Mesendoderm (in vitro differentiated cells): ENCODE measurements at regions not wholly inside any gene's neighbourhood (a gene's known extent, or its start where the extent isn't known, plus 50 kb on each side); places are given as distances from the start of the nearest gene placed in this dataset.
"Not testable (repeated sequence)": the region's sequence is repeated elsewhere in the genome, so short reads cannot be mapped to it uniquely, and the experiment has no call there.

Source experiments
- DNase-seq: peaks from one replicate; pipeline ENCODE4 v3.0.0; 2013
- H2AK5ac ChIP-seq: 2 replicates; pipeline ENCODE4 v1.6.1; 2013; ENCODE audit warnings: low read length, inconsistent platforms
- H2BK120ac ChIP-seq: 2 replicates; pipeline ENCODE4 v1.6.1; 2013; ENCODE audit warnings: low read depth, mild to moderate bottlenecking, low read length, moderate library complexity, mixed read lengths
- H2BK15ac ChIP-seq: replicated peaks from 2 replicates; pipeline ENCODE4 v1.6.1; 2013; ENCODE audit warnings: low read depth, mild to moderate bottlenecking, moderate library complexity
- H2BK5ac ChIP-seq: 2 replicates; pipeline ENCODE4 v1.6.1; 2013; ENCODE audit warnings: low read length, inconsistent platforms
- H3K18ac ChIP-seq: 2 replicates; pipeline ENCODE4 v1.6.1; 2013; ENCODE audit warnings: mild to moderate bottlenecking, low read length, mixed read lengths
- H3K23ac ChIP-seq: one replicate; pipeline ENCODE4 v1.6.1; 2013; ENCODE audit warnings: low read length
- H3K27ac ChIP-seq: 2 replicates; pipeline ENCODE4 v1.5.1; 2013; ENCODE audit warnings: low read depth, mild to moderate bottlenecking, inconsistent platforms, low read length, moderate library complexity
- H3K27me3 ChIP-seq: 2 replicates; pipeline ENCODE4 v1.6.1; 2013; ENCODE audit warnings: low read length, control low read depth, mild to moderate bottlenecking, inconsistent platforms; ENCODE audit not compliant: insufficient read depth, poor library complexity
- H3K36me3 ChIP-seq: 2 replicates; pipeline ENCODE4 v1.6.1; 2013; ENCODE audit warnings: low read length, inconsistent platforms; ENCODE audit not compliant: control insufficient read depth, insufficient read depth
- H3K4ac ChIP-seq: one replicate; pipeline ENCODE4 v1.6.1; 2013; ENCODE audit warnings: low read depth, mild to moderate bottlenecking, low read length, moderate library complexity
- H3K4me1 ChIP-seq: 2 replicates; pipeline ENCODE4 v1.6.1; 2013; ENCODE audit warnings: low read depth, low read length, inconsistent platforms; ENCODE audit not compliant: control insufficient read depth
- H3K4me2 ChIP-seq: 2 replicates; pipeline ENCODE4 v1.6.1; 2013; ENCODE audit warnings: low read length
- H3K4me3 ChIP-seq: 2 replicates; pipeline ENCODE4 v1.5.1; 2013; ENCODE audit warnings: mild to moderate bottlenecking, low read length
- H3K56ac ChIP-seq: one replicate; pipeline ENCODE4 v1.6.1; 2013; ENCODE audit warnings: low read length
- H3K79me1 ChIP-seq: 2 replicates; pipeline ENCODE4 v1.6.1; 2013; ENCODE audit warnings: low read length, inconsistent platforms
- H3K79me2 ChIP-seq: 2 replicates; pipeline ENCODE4 v1.6.1; 2013; ENCODE audit warnings: mild to moderate bottlenecking, low read length; ENCODE audit not compliant: control insufficient read depth, insufficient read depth
- H3K9ac ChIP-seq: 2 replicates; pipeline ENCODE4 v1.6.1; 2013; ENCODE audit warnings: low read length, inconsistent platforms
- H4K5ac ChIP-seq: one replicate; pipeline ENCODE4 v1.6.1; 2013; ENCODE audit warnings: low read length
- H4K8ac ChIP-seq: one replicate; pipeline ENCODE4 v1.6.1; 2013; ENCODE audit warnings: low read depth, mild to moderate bottlenecking, control low read depth, low read length, moderate library complexity
- WGBS: extraction: QIAGEN DNeasy Blood & Tissue Kit; methylation state at CpG from one replicate; pipeline ENCODE4 v1.1.7; 2013; ENCODE audit warnings: low lambda C conversion rate, missing lambda C conversion rate; ENCODE audit not compliant: insufficient coverage; ENCODE audit errors: extremely low coverage; 5-methylcytosine and 5-hydroxymethylcytosine counted together

GRCh38 chr6:71672876-71673275, 213.5 kb upstream of the RIMS1 start:
- Histone ChIP-seq H3K27me3 (no peaks in the 10 kb centered on the region), H3K79me1 (no peaks in the 10 kb centered on the region), H3K4ac (no peak overlapping the region), H4K8ac (no peak overlapping the region), H3K18ac (no peak overlapping the region), H2AK5ac (no peak overlapping the region), H3K56ac (no peak overlapping the region), H3K9ac (no peak overlapping the region), H3K4me2 (no peak overlapping the region), H3K4me3 (no peak overlapping the region), H3K36me3 (no peaks in the 10 kb centered on the region), H2BK5ac (no peak overlapping the region), H2BK15ac (no peak overlapping the region), H4K5ac (no peak overlapping the region), H2BK120ac (no peak overlapping the region), H3K23ac (no peak overlapping the region), H3K4me1 (peaks cover 7% of the 10 kb centered on the region), H3K79me2 (no peaks in the 10 kb centered on the region), H3K27ac (no peak overlapping the region)
- DNase-seq, result no peak
- no CpG with 5 or more reads among the region's 2 CpGs for WGBS

GRCh38 chr6:71675386-71675785, 211.0 kb upstream of the RIMS1 start:
- H4K5ac ChIP-seq, result no peak overlapping the region
- H3K79me1 ChIP-seq, result no peaks in the 10 kb centered on the region
- H2BK15ac ChIP-seq, result no peak overlapping the region
- peaks cover 7% of the 10 kb centered on the region for H3K4me1 ChIP-seq
- DNase-seq, result peak; percentile 71
- no peak overlapping the region for H3K23ac ChIP-seq
- H4K8ac ChIP-seq, result no peak overlapping the region
- no peak overlapping the region for H3K4me3 ChIP-seq
- H3K56ac ChIP-seq, result no peak overlapping the region
- H3K4ac ChIP-seq, result no peak overlapping the region
- H3K79me2 ChIP-seq, result no peaks in the 10 kb centered on the region
- no peak overlapping the region for H3K4me2 ChIP-seq
- no CpG with 5 or more reads among the region's 1 CpG for WGBS
- no peaks in the 10 kb centered on the region for H3K27me3 ChIP-seq
- no peak overlapping the region for H3K27ac ChIP-seq
- H2BK120ac ChIP-seq, result no peak overlapping the region
- H3K9ac ChIP-seq, result no peak overlapping the region
- H3K18ac ChIP-seq, result no peak overlapping the region
- no peak overlapping the region for H2BK5ac ChIP-seq
- no peak overlapping the region for H2AK5ac ChIP-seq
- H3K36me3 ChIP-seq, result no peaks in the 10 kb centered on the region

GRCh38 chr6:71676298-71676697, 210.1 kb upstream of the RIMS1 start:
- peak overlapping the region; percentile 8 for H3K27ac ChIP-seq
- peak overlapping the region; percentile 22 for H3K56ac ChIP-seq
- H3K4ac ChIP-seq, result no peak overlapping the region
- no peak overlapping the region for H3K23ac ChIP-seq
- no peak overlapping the region for H2AK5ac ChIP-seq
- H2BK15ac ChIP-seq, result peak overlapping the region; percentile 78
- H3K4me2 ChIP-seq, result no peak overlapping the region
- no peaks in the 10 kb centered on the region for H3K79me1 ChIP-seq
- H3K18ac ChIP-seq, result no peak overlapping the region
- H4K5ac ChIP-seq, result no peak overlapping the region
- no peak overlapping the region for H4K8ac ChIP-seq
- DNase-seq, result peak; percentile 27
- H2BK120ac ChIP-seq, result no peak overlapping the region
- H3K4me3 ChIP-seq, result no peak overlapping the region
- H3K4me1 ChIP-seq, result peaks cover 7% of the 10 kb centered on the region
- H3K36me3 ChIP-seq, result no peaks in the 10 kb centered on the region
- no peaks in the 10 kb centered on the region for H3K27me3 ChIP-seq
- H3K9ac ChIP-seq, result no peak overlapping the region
- H2BK5ac ChIP-seq, result peak overlapping the region; percentile 20
- H3K79me2 ChIP-seq, result no peaks in the 10 kb centered on the region

- Histone ChIP-seq H2BK15ac (no peak overlapping the region), H3K79me1 (no peaks in the 10 kb centered on the region), H3K79me2 (no peaks in the 10 kb centered on the region), H4K5ac (no peak overlapping the region), H3K27ac (no peak overlapping the region), H3K9ac (no peak overlapping the region), H3K4me3 (no peak overlapping the region), H3K23ac (no peak overlapping the region), H3K4ac (no peak overlapping the region), H3K56ac (no peak overlapping the region), H4K8ac (no peak overlapping the region), H3K4me2 (no peak overlapping the region), H3K27me3 (no peaks in the 10 kb centered on the region), H2BK120ac (no peak overlapping the region), H2BK5ac (no peak overlapping the region), H3K4me1 (peaks cover 7% of the 10 kb centered on the region), H3K18ac (no peak overlapping the region), H2AK5ac (no peak overlapping the region), H3K36me3 (no peaks in the 10 kb centered on the region)
- no peak for DNase-seq
- WGBS, result no CpG with 5 or more reads among the region's 3 CpGs
These were observed 208.3 kb upstream of the RIMS1 start for GRCh38 chr6:71678091-71678490.

- Histone ChIP-seq H2BK120ac (no peak overlapping the region), H3K4me1 (peaks cover 1% of the 10 kb centered on the region), H3K9ac (no peak overlapping the region), H3K79me1 (no peaks in the 10 kb centered on the region), H3K27ac (no peak overlapping the region), H3K4ac (no peak overlapping the region), H3K23ac (no peak overlapping the region), H3K18ac (no peak overlapping the region), H2AK5ac (no peak overlapping the region), H3K36me3 (no peaks in the 10 kb centered on the region), H3K56ac (no peak overlapping the region), H3K27me3 (no peaks in the 10 kb centered on the region), H3K79me2 (no peaks in the 10 kb centered on the region), H2BK5ac (no peak overlapping the region), H4K5ac (no peak overlapping the region), H2BK15ac (no peak overlapping the region), H3K4me3 (no peak overlapping the region), H3K4me2 (no peak overlapping the region), H4K8ac (no peak overlapping the region)
- no peak for DNase-seq
- no CpG with 5 or more reads among the region's 2 CpGs for WGBS
These were observed 205.0 kb upstream of the RIMS1 start for GRCh38 chr6:71681234-71681867.

GRCh38 chr6:71686021-71686677, 200.2 kb upstream of the RIMS1 start:
- not testable (repeated sequence) for H3K18ac ChIP-seq, H3K4me2 ChIP-seq, H3K4me1 ChIP-seq, H2AK5ac ChIP-seq, DNase-seq, H3K9ac ChIP-seq, H3K4ac ChIP-seq, H3K4me3 ChIP-seq, H3K79me1 ChIP-seq, H3K56ac ChIP-seq, H4K5ac ChIP-seq, H2BK5ac ChIP-seq, H4K8ac ChIP-seq, H2BK15ac ChIP-seq, H3K79me2 ChIP-seq, H3K23ac ChIP-seq, H3K36me3 ChIP-seq, H3K27me3 ChIP-seq, H3K27ac ChIP-seq, H2BK120ac ChIP-seq
- no CpG with 5 or more reads among the region's 23 CpGs for WGBS
